ENCODE measurements at regions not wholly inside any gene's neighbourhood (a gene's known extent, or its start where the extent isn't known, plus 50 kb on each side); places are given as distances from the start of the nearest gene placed in this dataset.

- Mint-ChIP-seq H3K4me3 (no peak overlapping the region), H3K4me1 (peaks cover 3% of the 10 kb centered on the region), H3K27me3 (ENCODE audit: low read depth, poor library complexity) (peaks cover 15% of the 10 kb centered on the region), H3K9me3 (peaks cover 5% of the 10 kb centered on the region), H3K36me3 (ENCODE audit: low read depth) (no peaks in the 10 kb centered on the region), H3K27ac (no peak overlapping the region)
- no peak for DNase-seq
- no peak for TF ChIP-seq CTCF (IDR thresholded peaks at IDR 0.05)
Measured at GRCh38 chr14:94966868-94967267, 190.5 kb downstream of the DICER1 start.

GRCh38 chr14:94966344-94966743 lies 191.0 kb downstream of the DICER1 start:
- Mint-ChIP-seq H3K9me3 (peaks cover 3% of the 10 kb centered on the region), H3K27me3 (ENCODE audit: low read depth, poor library complexity) (peaks cover 15% of the 10 kb centered on the region), H3K36me3 (ENCODE audit: low read depth) (no peaks in the 10 kb centered on the region), H3K4me1 (peaks cover 7% of the 10 kb centered on the region), H3K27ac (no peak overlapping the region), H3K4me3 (no peak overlapping the region)
- no peak for TF ChIP-seq CTCF (IDR thresholded peaks at IDR 0.05)
- DNase-seq, result no peak

- Mint-ChIP-seq H3K9me3 (no peaks in the 10 kb centered on the region), H3K4me1 (peaks cover 7% of the 10 kb centered on the region), H3K4me3 (no peak overlapping the region), H3K27ac (no peak overlapping the region), H3K27me3 (ENCODE audit: low read depth, poor library complexity) (peaks cover 15% of the 10 kb centered on the region), H3K36me3 (ENCODE audit: low read depth) (no peaks in the 10 kb centered on the region)
- no peak for DNase-seq
- no peak for TF ChIP-seq CTCF (IDR thresholded peaks at IDR 0.05)
Measured at GRCh38 chr14:94965551-94966313, 191.6 kb downstream of the DICER1 start.

- Mint-ChIP-seq H3K27me3 (ENCODE audit: low read depth, poor library complexity) (peaks cover 12% of the 10 kb centered on the region), H3K4me1 (peaks cover 7% of the 10 kb centered on the region), H3K9me3 (no peaks in the 10 kb centered on the region), H3K27ac (no peak overlapping the region), H3K4me3 (no peak overlapping the region), H3K36me3 (ENCODE audit: low read depth) (no peaks in the 10 kb centered on the region)
- no peak for DNase-seq
- no peak for TF ChIP-seq CTCF (IDR thresholded peaks at IDR 0.05)
Measured at GRCh38 chr14:94964931-94965330, 192.4 kb downstream of the DICER1 start.

- no peak for DNase-seq
- Mint-ChIP-seq H3K9me3 (no peaks in the 10 kb centered on the region), H3K4me3 (no peak overlapping the region), H3K4me1 (peaks cover 7% of the 10 kb centered on the region), H3K27me3 (ENCODE audit: low read depth, poor library complexity) (peaks cover 11% of the 10 kb centered on the region), H3K36me3 (ENCODE audit: low read depth) (no peaks in the 10 kb centered on the region), H3K27ac (no peak overlapping the region)
- TF ChIP-seq CTCF (IDR thresholded peaks at IDR 0.05), result no peak
Measured at GRCh38 chr14:94964181-94964580, 193.1 kb downstream of the DICER1 start.

GRCh38 chr14:94963051-94963450 lies 193.1 kb upstream of the GSC start:
- Mint-ChIP-seq H3K4me1 (peaks cover 7% of the 10 kb centered on the region), H3K4me3 (no peak overlapping the region), H3K36me3 (ENCODE audit: low read depth) (no peaks in the 10 kb centered on the region), H3K9me3 (no peaks in the 10 kb centered on the region), H3K27ac (no peak overlapping the region), H3K27me3 (ENCODE audit: low read depth, poor library complexity) (peaks cover 22% of the 10 kb centered on the region)
- no peak for DNase-seq
- no peak for TF ChIP-seq CTCF (IDR thresholded peaks at IDR 0.05)

All from nephron progenitor cell (in vitro differentiated cells).